SU-DHL-6 (cell line): ENCODE measurements at regions not wholly inside any gene's neighbourhood (a gene's known extent, or its start where the extent isn't known, plus 50 kb on each side); places are given as distances from the start of the nearest gene placed in this dataset.
"Not testable (repeated sequence)": the region's sequence is repeated elsewhere in the genome, so short reads cannot be mapped to it uniquely, and the experiment has no call there.

ENCODE experiments used
- H2AFZ ChIP-seq: fragments of 200-600 bp; sonication (generic); 2 replicates; pipeline ENCODE4 v1.6.1; 2014; ENCODE audit warnings: low read depth, mild to moderate bottlenecking, moderate library complexity, mixed read lengths, antibody characterized with exemption, low read length; ENCODE audit not compliant: severe bottlenecking
- H3F3A ChIP-seq: fragments of 200-600 bp; shearing (Covaris generic); 2 replicates; pipeline ENCODE4 v1.6.0; 2016; ENCODE audit warnings: antibody characterized with exemption, mild to moderate bottlenecking; ENCODE audit not compliant: insufficient read depth
- H3K27ac ChIP-seq: fragments of 200-600 bp; sonication (generic); 2 replicates; pipeline ENCODE4 v1.5.1; 2016; ENCODE audit warnings: low read depth, mild to moderate bottlenecking, low read length, moderate library complexity, mixed read lengths
- H3K27me3 ChIP-seq: fragments of 200-600 bp; sonication (generic), shearing (Covaris generic); 2 replicates; pipeline ENCODE4 v1.6.0; 2014; ENCODE audit warnings: mild to moderate bottlenecking, low read length
- H3K36me3 ChIP-seq: fragments of 200-600 bp; sonication (generic); 2 replicates; pipeline ENCODE4 v1.6.1; 2014; ENCODE audit warnings: mild to moderate bottlenecking, low read length, mixed read lengths
- H3K4me2 ChIP-seq: fragments of 300-600, 200-600 bp; shearing (Covaris generic), sonication (generic); 2 replicates; pipeline ENCODE4 v1.6.0; 2014; ENCODE audit warnings: low read length, low read depth, mild to moderate bottlenecking; ENCODE audit not compliant: poor library complexity, severe bottlenecking
- H3K4me3 ChIP-seq: fragments of 200-600 bp; sonication (generic); 2 replicates; pipeline ENCODE4 v1.5.1; 2014; ENCODE audit warnings: antibody characterized with exemption, low read length, mild to moderate bottlenecking, mixed read lengths; ENCODE audit not compliant: insufficient read depth, poor library complexity, severe bottlenecking
- H3K79me2 ChIP-seq: fragments of 200-600 bp; sonication (generic); 2 replicates; pipeline ENCODE4 v1.6.1; 2014; ENCODE audit warnings: mild to moderate bottlenecking, low read length, moderate library complexity; ENCODE audit not compliant: insufficient read depth
- H3K9ac ChIP-seq: fragments of 200-600 bp; sonication (generic); 2 replicates; pipeline ENCODE4 v1.7.0; 2014; ENCODE audit warnings: mild to moderate bottlenecking, low read length
- H3K9me2 ChIP-seq: fragments of 200-600 bp; sonication (generic); replicated peaks from 2 replicates; pipeline ENCODE4 v1.6.1; 2014; ENCODE audit warnings: low read length; ENCODE audit not compliant: insufficient read depth
- H3K9me3 ChIP-seq: fragments of 200-600 bp; sonication (generic); 2 replicates; pipeline ENCODE4 v1.6.1; 2014; ENCODE audit warnings: low read length, mixed read lengths; ENCODE audit not compliant: insufficient read depth
- H4K20me1 ChIP-seq: fragments of 200-600 bp; sonication (generic); 2 replicates; pipeline ENCODE4 v1.6.1; 2014; ENCODE audit warnings: low read depth, mild to moderate bottlenecking, antibody characterized with exemption, low read length, moderate library complexity, mixed read lengths
- CTCF ChIP-seq: fragments of 200-600 bp; sonication (generic); IDR thresholded peaks from one replicate; pipeline ENCODE4 v1.5.1; 2017; ENCODE audit warnings: antibody characterized with exemption, mild to moderate bottlenecking, low read length, moderate library complexity; ENCODE audit not compliant: insufficient read depth, poor library complexity, severe bottlenecking
- EZH2phosphoT487 ChIP-seq: fragments of 200-600 bp; sonication (generic), shearing (Covaris generic); conservative IDR thresholded peaks from 2 replicates; pipeline ENCODE4 v1.6.1; 2018; ENCODE audit warnings: mild to moderate bottlenecking, antibody characterized with exemption, low read length, moderate library complexity, mixed read lengths

GRCh38 chr6:854406-855118 is 161.6 kb upstream of the EXOC2 start:
- H3K9ac ChIP-seq = no peak overlapping the region
- H3K27me3 ChIP-seq = peaks cover 5% of the 10 kb centered on the region; the same call in 1 of the 2 replicates
- no peaks in the 10 kb centered on the region for H3K79me2 ChIP-seq
- H3K36me3 ChIP-seq = no peaks in the 10 kb centered on the region
- H2AFZ ChIP-seq = no peak overlapping the region
- H3K9me3 ChIP-seq = no peaks in the 10 kb centered on the region
- no peak overlapping the region for H3K4me3 ChIP-seq
- no peaks in the 10 kb centered on the region for H4K20me1 ChIP-seq
- H3K4me2 ChIP-seq = no peak overlapping the region
- TF ChIP-seq CTCF = no peak
- TF ChIP-seq EZH2phosphoT487 = no peak
- H3K27ac ChIP-seq = no peak overlapping the region
- H3K9me2 ChIP-seq = no peaks in the 10 kb centered on the region
- no peaks in the 10 kb centered on the region for H3F3A ChIP-seq

GRCh38 chr6:852216-852615 is 159.3 kb upstream of the EXOC2 start:
- H3K36me3 ChIP-seq, H3K27me3 ChIP-seq, H3K4me3 ChIP-seq, H3K9me3 ChIP-seq, H3K79me2 ChIP-seq, H3K9me2 ChIP-seq, H3F3A ChIP-seq, H3K4me2 ChIP-seq, H3K9ac ChIP-seq, H3K27ac ChIP-seq, H2AFZ ChIP-seq, H4K20me1 ChIP-seq: not testable (repeated sequence)

GRCh38 chr6:849075-849506 is 156.2 kb upstream of the EXOC2 start:
- Histone ChIP-seq H3K9me3 (no peaks in the 10 kb centered on the region), H3K36me3 (no peaks in the 10 kb centered on the region), H3K9me2 (no peaks in the 10 kb centered on the region), H3K27me3 (no peaks in the 10 kb centered on the region), H4K20me1 (no peaks in the 10 kb centered on the region), H3F3A (no peaks in the 10 kb centered on the region), H2AFZ (no peak overlapping the region), H3K4me2 (no peak overlapping the region), H3K79me2 (no peaks in the 10 kb centered on the region), H3K27ac (no peak overlapping the region), H3K4me3 (no peak overlapping the region), H3K9ac (no peak overlapping the region)
- TF ChIP-seq EZH2phosphoT487 (no peak), CTCF (no peak)

- Histone ChIP-seq H2AFZ (no peak overlapping the region), H3K9me2 (no peaks in the 10 kb centered on the region), H3F3A (no peaks in the 10 kb centered on the region), H3K36me3 (no peaks in the 10 kb centered on the region), H3K27ac (no peak overlapping the region), H3K27me3 (no peaks in the 10 kb centered on the region), H3K4me3 (no peak overlapping the region), H3K4me2 (no peak overlapping the region), H4K20me1 (no peaks in the 10 kb centered on the region), H3K9me3 (no peaks in the 10 kb centered on the region), H3K9ac (no peak overlapping the region), H3K79me2 (no peaks in the 10 kb centered on the region)
- TF ChIP-seq CTCF = no peak
- TF ChIP-seq EZH2phosphoT487 = no peak
Measured at GRCh38 chr6:845566-845965, 152.6 kb upstream of the EXOC2 start.
